H9 (cell line): ENCODE measurements at regions not wholly inside any gene's neighbourhood (a gene's known extent, or its start where the extent isn't known, plus 50 kb on each side); places are given as distances from the start of the nearest gene placed in this dataset.
"Not testable (repeated sequence)": the region's sequence is repeated elsewhere in the genome, so short reads cannot be mapped to it uniquely, and the experiment has no call there.

ENCODE experiments used
- DNase-seq: peaks from one replicate; pipeline ENCODE4 v3.0.0-alpha.2; 2017
- H2AFZ ChIP-seq: one replicate; pipeline ENCODE4 v1.6.1; 2013; ENCODE audit warnings: mild to moderate bottlenecking, low read length, control low read depth, moderate library complexity
- H2AK5ac ChIP-seq: 2 replicates; pipeline ENCODE4 v1.6.1; 2013; ENCODE audit warnings: low read length, control low read depth, mixed read lengths; ENCODE audit not compliant: insufficient read length
- H2BK120ac ChIP-seq: one replicate; pipeline ENCODE4 v1.6.1; 2013; ENCODE audit warnings: low read depth, mild to moderate bottlenecking, low read length, control low read depth, inconsistent platforms; ENCODE audit not compliant: poor library complexity, severe bottlenecking
- H2BK12ac ChIP-seq: 2 replicates; pipeline ENCODE4 v1.6.1; 2013; ENCODE audit warnings: low read length, control low read depth, mixed read lengths, low read depth; ENCODE audit not compliant: insufficient read length
- H2BK15ac ChIP-seq: 2 replicates; pipeline ENCODE4 v1.6.1; 2013; ENCODE audit warnings: low read depth, low read length, control low read depth
- H2BK20ac ChIP-seq: one replicate; pipeline ENCODE4 v1.6.1; 2013; ENCODE audit warnings: low read depth, mild to moderate bottlenecking, low read length, control low read depth, inconsistent platforms; ENCODE audit not compliant: poor library complexity, severe bottlenecking
- H2BK5ac ChIP-seq: 2 replicates; pipeline ENCODE4 v1.6.1; 2013; ENCODE audit warnings: low read length, control low read depth, mixed read lengths; ENCODE audit not compliant: insufficient read length
- H3K14ac ChIP-seq: 2 replicates; pipeline ENCODE4 v1.6.1; 2013; ENCODE audit warnings: low read length, control low read depth; ENCODE audit not compliant: insufficient read depth
- H3K18ac ChIP-seq: 2 replicates; pipeline ENCODE4 v1.6.1; 2013; ENCODE audit warnings: low read depth, mild to moderate bottlenecking, mixed read lengths, low read length, control low read depth; ENCODE audit not compliant: insufficient read length
- H3K23ac ChIP-seq: 2 replicates; pipeline ENCODE4 v1.6.1; 2013; ENCODE audit warnings: low read length, control low read depth, mixed read lengths, low read depth; ENCODE audit not compliant: insufficient read length
- H3K23me2 ChIP-seq: 2 replicates; pipeline ENCODE4 v1.6.1; 2013; ENCODE audit warnings: low read depth, mild to moderate bottlenecking, mixed read lengths, low read length, control low read depth; ENCODE audit not compliant: insufficient read length, poor library complexity, severe bottlenecking
- H3K27ac ChIP-seq: 2 replicates; pipeline ENCODE4 v1.5.1; 2013; ENCODE audit warnings: low read length, control low read depth, mixed read lengths, low read depth; ENCODE audit not compliant: insufficient read length
- H3K27me3 ChIP-seq: 2 replicates; pipeline ENCODE4 v1.6.1; 2013; ENCODE audit warnings: low read length, control low read depth, inconsistent platforms; ENCODE audit not compliant: insufficient read depth
- H3K4ac ChIP-seq: 2 replicates; pipeline ENCODE4 v1.6.1; 2013; ENCODE audit warnings: low read depth, mild to moderate bottlenecking, control low read depth, inconsistent platforms, low read length, moderate library complexity
- H3K4me1 ChIP-seq: 2 replicates; pipeline ENCODE4 v1.6.1; 2013; ENCODE audit warnings: low read length, control low read depth, inconsistent platforms; ENCODE audit not compliant: insufficient read depth
- H3K4me2 ChIP-seq: 2 replicates; pipeline ENCODE4 v1.6.1; 2013; ENCODE audit warnings: low read length, control low read depth, mixed read lengths; ENCODE audit not compliant: insufficient read length, insufficient read depth
- H3K56ac ChIP-seq: 2 replicates; pipeline ENCODE4 v1.6.1; 2013; ENCODE audit warnings: low read depth, mild to moderate bottlenecking, mixed read lengths, low read length, control low read depth; ENCODE audit not compliant: insufficient read length
- H3K79me1 ChIP-seq: 2 replicates; pipeline ENCODE4 v1.6.1; 2013; ENCODE audit warnings: low read depth, mild to moderate bottlenecking, moderate library complexity, low read length, control low read depth, inconsistent platforms; ENCODE audit not compliant: insufficient read depth, poor library complexity, severe bottlenecking
- H3K79me2 ChIP-seq: 2 replicates; pipeline ENCODE4 v1.6.1; 2013; ENCODE audit warnings: low read length, control low read depth, inconsistent platforms; ENCODE audit not compliant: insufficient read depth
- H3K9ac ChIP-seq: 2 replicates; pipeline ENCODE4 v1.6.1; 2013; ENCODE audit warnings: low read length, control low read depth, mixed read lengths; ENCODE audit not compliant: insufficient read length; ENCODE audit errors: extremely low read depth
- H3K9me3 ChIP-seq: one replicate; pipeline ENCODE4 v1.6.1; 2013; ENCODE audit warnings: low read depth, low read length, inconsistent platforms; ENCODE audit not compliant: control insufficient read depth
- H3T11ph ChIP-seq: one replicate; pipeline ENCODE4 v1.6.1; 2013; ENCODE audit warnings: mild to moderate bottlenecking, low read length, control low read depth, inconsistent platforms
- H4K20me1 ChIP-seq: one replicate; pipeline ENCODE4 v1.6.1; 2013; ENCODE audit not compliant: control insufficient read depth, insufficient read length, insufficient read depth
- H4K5ac ChIP-seq: 2 replicates; pipeline ENCODE4 v1.6.1; 2013; ENCODE audit warnings: low read depth, mild to moderate bottlenecking, mixed read lengths, low read length, control low read depth; ENCODE audit not compliant: insufficient read length
- H4K8ac ChIP-seq: replicated peaks from 2 replicates; pipeline ENCODE4 v1.6.1; 2013; ENCODE audit warnings: low read length, control low read depth, mixed read lengths, low read depth; ENCODE audit not compliant: insufficient read length
- H4K91ac ChIP-seq: 2 replicates; pipeline ENCODE4 v1.6.1; 2013; ENCODE audit warnings: low read depth, mild to moderate bottlenecking, moderate library complexity, mixed read lengths, low read length, control low read depth; ENCODE audit not compliant: insufficient read length
- H3K27ac Mint-ChIP-seq, 3 experiments: 2 replicates in 2 of 3; 3 replicates in 1 of 3; pipeline ENCODE4 v1.8.0; 2020 to 2021; ENCODE audit warnings: mixed read lengths in 3 of 3, mild to moderate bottlenecking in 1 of 3, moderate library complexity in 1 of 3
- H3K27me3 Mint-ChIP-seq: 2 replicates; pipeline ENCODE4 v1.8.0; 2021; ENCODE audit warnings: low read depth, mild to moderate bottlenecking, moderate library complexity, mixed read lengths
- H3K36me3 Mint-ChIP-seq, 3 experiments: 2 replicates in 2 of 3; 3 replicates in 1 of 3; pipeline ENCODE4 v1.8.0; 2020 to 2021; ENCODE audit warnings: low read depth in 3 of 3, mixed read lengths in 3 of 3; ENCODE audit not compliant: insufficient read depth in 1 of 3
- H3K4me1 Mint-ChIP-seq, 2 experiments: 2 replicates each; pipeline ENCODE4 v1.8.0; 2020; ENCODE audit warnings: mixed read lengths in 2 of 2
- H3K4me3 Mint-ChIP-seq, 2 experiments: 2 replicates in 1 of 2; 3 replicates in 1 of 2; pipeline ENCODE4 v1.8.0; 2020 to 2021; ENCODE audit warnings: mild to moderate bottlenecking in 2 of 2, mixed read lengths in 2 of 2, moderate library complexity in 1 of 2
- H3K9me3 Mint-ChIP-seq, 2 experiments: 2 replicates in 1 of 2; 3 replicates in 1 of 2; pipeline ENCODE4 v1.8.0; 2020; ENCODE audit warnings: mild to moderate bottlenecking in 2 of 2, mixed read lengths in 2 of 2, moderate library complexity in 1 of 2
- WGBS: extraction: QIAGEN DNeasy Blood & Tissue Kit; methylation state at CpG from one replicate; pipeline ENCODE4 v1.1.7; 2013; ENCODE audit warnings: missing lambda C conversion rate, low lambda C conversion rate, mixed read lengths; ENCODE audit not compliant: insufficient read length; ENCODE audit errors: extremely low coverage; 5-methylcytosine and 5-hydroxymethylcytosine counted together

GRCh38 chr1:83455753-83456152, 543.2 kb downstream of the TTLL7 start:
- not testable (repeated sequence) for H2BK5ac ChIP-seq, H3K23me2 ChIP-seq, H4K91ac ChIP-seq, H3K36me3 Mint-ChIP-seq, H2BK15ac ChIP-seq, H2AFZ ChIP-seq, H3K4me2 ChIP-seq, H2BK20ac ChIP-seq, H3K27me3 ChIP-seq, H3K56ac ChIP-seq, H3K4me1 ChIP-seq, H3K79me2 ChIP-seq, H3K18ac ChIP-seq, H3K4me3 Mint-ChIP-seq, H3K23ac ChIP-seq, H4K20me1 ChIP-seq, H3K27ac ChIP-seq, H2BK12ac ChIP-seq, H3K9me3 Mint-ChIP-seq, H4K8ac ChIP-seq, H3K9me3 ChIP-seq, H4K5ac ChIP-seq, H3K4ac ChIP-seq, H3K79me1 ChIP-seq, H2AK5ac ChIP-seq, H3T11ph ChIP-seq, DNase-seq, H3K27me3 Mint-ChIP-seq, H3K14ac ChIP-seq, H2BK120ac ChIP-seq, H3K9ac ChIP-seq, H3K4me1 Mint-ChIP-seq
- WGBS = no CpG with 5 or more reads among the region's 1 CpG
- H3K27ac Mint-ChIP-seq = peak overlapping the region in 1 of 3 experiments; percentile 36; a peak in 1 of 7 replicates

GRCh38 chr1:83445873-83446272, 553.1 kb downstream of the TTLL7 start:
- not testable (repeated sequence) for H3K9me3 Mint-ChIP-seq, H3K79me2 ChIP-seq, H2BK15ac ChIP-seq, H3K23ac ChIP-seq, H3K4ac ChIP-seq, H3K27ac Mint-ChIP-seq, H3K9ac ChIP-seq, H4K91ac ChIP-seq, H3K18ac ChIP-seq, H3K27me3 Mint-ChIP-seq, H2AFZ ChIP-seq, H3T11ph ChIP-seq, H3K9me3 ChIP-seq, H3K4me1 Mint-ChIP-seq, H2BK5ac ChIP-seq, H3K79me1 ChIP-seq, H3K56ac ChIP-seq, H3K4me1 ChIP-seq, DNase-seq, H3K4me2 ChIP-seq, H2AK5ac ChIP-seq, H3K27me3 ChIP-seq, H3K36me3 Mint-ChIP-seq, H4K8ac ChIP-seq, H4K20me1 ChIP-seq, H3K14ac ChIP-seq, H4K5ac ChIP-seq, H2BK20ac ChIP-seq, H3K4me3 Mint-ChIP-seq, H2BK12ac ChIP-seq, H3K23me2 ChIP-seq, H3K27ac ChIP-seq, H2BK120ac ChIP-seq
- no CpG with 5 or more reads among the region's 3 CpGs for WGBS
